GM04503 (cell line): ENCODE measurements at regions not wholly inside any gene's neighbourhood (a gene's known extent, or its start where the extent isn't known, plus 50 kb on each side); places are given as distances from the start of the nearest gene placed in this dataset.

Experiments used
- DNase-seq: peaks from one replicate; pipeline ENCODE4 v3.0.0-alpha.2; 2012; ENCODE audit warnings: low read depth

GRCh38 chr7:19853261-19853832, 79.9 kb upstream of the TMEM196 start:
- no peak for DNase-seq

GRCh38 chr7:19852192-19852591, 78.8 kb upstream of the TMEM196 start:
- DNase-seq = no peak

GRCh38 chr7:19851504-19851903, 78.1 kb upstream of the TMEM196 start:
- DNase-seq = no peak

- no peak for DNase-seq
Measured at GRCh38 chr7:19834566-19834965, 61.1 kb upstream of the TMEM196 start.

GRCh38 chr7:19830604-19831003, 57.2 kb upstream of the TMEM196 start:
- no peak for DNase-seq
